ENCODE measurements at regions not wholly inside any gene's neighbourhood (a gene's known extent, or its start where the extent isn't known, plus 50 kb on each side); places are given as distances from the start of the nearest gene placed in this dataset.
"Not testable (repeated sequence)": the region's sequence is repeated elsewhere in the genome, so short reads cannot be mapped to it uniquely, and the experiment has no call there.

DNA sequence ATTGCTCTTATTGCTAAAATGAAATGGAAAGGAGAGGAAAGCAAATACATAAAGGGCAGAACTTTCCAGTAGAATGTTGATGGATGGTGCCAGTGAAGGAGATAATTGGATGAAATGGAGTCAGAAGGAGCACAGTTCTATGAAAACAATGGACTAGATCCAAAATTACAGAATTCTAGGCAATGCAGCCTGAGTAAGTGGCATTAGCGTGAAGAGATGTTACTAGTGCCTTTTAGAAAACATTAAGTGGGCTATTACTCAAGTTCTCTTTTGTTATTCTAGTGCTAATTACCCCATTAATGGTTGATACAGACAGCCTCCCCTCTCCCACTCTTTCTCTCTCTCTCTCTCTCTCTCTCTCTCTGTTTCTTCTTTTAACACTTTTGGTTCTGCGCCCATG is 209.5 kb upstream of the RGS17 start:
- Histone ChIP-seq H3K4me2 (ENCODE audit: low read length) (no peak overlapping the region), H4K20me1 (ENCODE audit: insufficient read depth, low read length) (no peaks in the 10 kb centered on the region), H3K4me1 (ENCODE audit: insufficient read depth, low read length) (no peaks in the 10 kb centered on the region), H3K79me2 (ENCODE audit: insufficient read depth, low read length) (no peaks in the 10 kb centered on the region), H3K9me3 (ENCODE audit: insufficient read depth, low read depth, low read length) (no peaks in the 10 kb centered on the region), H3K27me3 (ENCODE audit: insufficient read depth, low read length) (no peaks in the 10 kb centered on the region), H2AFZ (ENCODE audit: low read depth, low read length) (no peak overlapping the region), H3K27ac (ENCODE audit: low read depth, low read length) (no peak overlapping the region), H3K36me3 (ENCODE audit: insufficient read depth, low read length) (no peaks in the 10 kb centered on the region), H3K4me3 (ENCODE audit: insufficient read depth, low read depth, low read length) (no peak overlapping the region), H3K9ac (ENCODE audit: low read length) (no peak overlapping the region)
- Mint-ChIP-seq H3K4me1 (ENCODE audit: low read depth, unreplicated experiment) (no peaks in the 10 kb centered on the region), H3K27me3 (ENCODE audit: low read depth, unreplicated experiment) (no peaks in the 10 kb centered on the region), H3K27ac (ENCODE audit: unreplicated experiment) (no peak overlapping the region), H3K4me3 (ENCODE audit: unreplicated experiment) (no peak overlapping the region), H3K9me3 (ENCODE audit: unreplicated experiment) (peaks cover 5% of the 10 kb centered on the region), H3K36me3 (ENCODE audit: low read depth, unreplicated experiment) (no peaks in the 10 kb centered on the region)
- FAIRE-seq (no peak), DNase-seq (ENCODE audit: low read depth) (no peak)
- TF ChIP-seq EZH2 (IDR thresholded peaks at IDR 0.05; ENCODE audit: insufficient read depth, low read length) (no peak), CTCF (IDR thresholded peaks at IDR 0.05; ENCODE audit: insufficient read depth, low read depth, low read length) (no peak)

DNA sequence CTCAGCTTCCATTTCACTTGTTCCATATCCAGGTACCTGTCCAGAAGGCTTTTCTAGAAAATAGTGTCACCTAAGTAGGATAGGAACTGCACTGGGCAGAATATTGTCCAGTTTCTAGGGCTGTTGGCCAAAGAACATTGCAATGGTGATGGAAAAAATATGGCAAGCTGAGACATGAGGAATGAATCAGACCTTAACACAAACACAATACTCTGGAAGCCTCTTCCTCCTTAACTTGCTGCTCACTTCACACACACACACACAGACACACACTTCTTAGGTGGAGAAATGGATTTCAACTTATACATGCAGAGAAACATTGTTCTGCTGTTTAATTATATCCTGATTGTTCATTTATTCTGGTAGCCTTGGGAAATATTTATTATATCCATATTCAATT is 203.0 kb upstream of the RGS17 start:
- H3K4me3 Mint-ChIP-seq (ENCODE audit: unreplicated experiment), result no peak overlapping the region
- no peaks in the 10 kb centered on the region for H3K79me2 ChIP-seq (ENCODE audit: insufficient read depth, low read length)
- TF ChIP-seq CTCF (IDR thresholded peaks at IDR 0.05; ENCODE audit: insufficient read depth, low read depth, low read length), result no peak
- no peak for TF ChIP-seq EZH2 (IDR thresholded peaks at IDR 0.05; ENCODE audit: insufficient read depth, low read length)
- no peak overlapping the region for H3K4me3 ChIP-seq (ENCODE audit: insufficient read depth, low read depth, low read length)
- no peaks in the 10 kb centered on the region for H3K27me3 ChIP-seq (ENCODE audit: insufficient read depth, low read length)
- no peaks in the 10 kb centered on the region for H3K36me3 Mint-ChIP-seq (ENCODE audit: low read depth, unreplicated experiment)
- H3K9me3 Mint-ChIP-seq (ENCODE audit: unreplicated experiment), result peaks cover 5% of the 10 kb centered on the region
- H3K4me1 Mint-ChIP-seq (ENCODE audit: low read depth, unreplicated experiment), result no peaks in the 10 kb centered on the region
- H3K27me3 Mint-ChIP-seq (ENCODE audit: low read depth, unreplicated experiment), result no peaks in the 10 kb centered on the region
- no peaks in the 10 kb centered on the region for H3K4me1 ChIP-seq (ENCODE audit: insufficient read depth, low read length)
- H2AFZ ChIP-seq (ENCODE audit: low read depth, low read length), result no peak overlapping the region
- no peak overlapping the region for H3K9ac ChIP-seq (ENCODE audit: low read length)
- no peak overlapping the region for H3K4me2 ChIP-seq (ENCODE audit: low read length)
- H3K36me3 ChIP-seq (ENCODE audit: insufficient read depth, low read length), result no peaks in the 10 kb centered on the region
- H3K27ac ChIP-seq (ENCODE audit: low read depth, low read length), result no peak overlapping the region
- H3K9me3 ChIP-seq (ENCODE audit: insufficient read depth, low read depth, low read length), result no peaks in the 10 kb centered on the region
- FAIRE-seq (no peak), DNase-seq (ENCODE audit: low read depth) (no peak)
- H3K27ac Mint-ChIP-seq (ENCODE audit: unreplicated experiment), result no peak overlapping the region
- H4K20me1 ChIP-seq (ENCODE audit: insufficient read depth, low read length), result no peaks in the 10 kb centered on the region

DNA sequence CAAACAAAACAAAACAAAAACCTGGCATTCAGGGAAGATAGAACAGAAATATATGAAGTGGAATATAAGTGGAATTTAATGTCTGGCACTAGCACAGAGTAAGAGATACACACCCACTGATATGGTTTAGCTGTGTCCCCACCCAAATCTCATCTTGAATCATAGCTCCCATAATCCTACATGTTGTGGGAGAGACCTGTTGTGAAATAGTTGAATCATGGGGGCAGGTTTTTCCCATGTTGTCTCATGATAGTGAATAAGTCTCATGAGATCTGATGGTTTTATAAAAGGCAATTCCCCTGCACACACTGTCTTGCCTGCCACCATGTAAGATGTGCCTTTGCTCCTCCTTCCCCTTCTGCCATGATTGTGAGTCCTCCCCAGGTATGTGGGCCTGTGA is 200.1 kb upstream of the RGS17 start:
- H3K27me3 Mint-ChIP-seq (ENCODE audit: low read depth, unreplicated experiment); H3K4me1 ChIP-seq (ENCODE audit: insufficient read depth, low read length); H3K27ac Mint-ChIP-seq (ENCODE audit: unreplicated experiment); H4K20me1 ChIP-seq (ENCODE audit: insufficient read depth, low read length); H3K9me3 ChIP-seq (ENCODE audit: insufficient read depth, low read depth, low read length); H3K36me3 ChIP-seq (ENCODE audit: insufficient read depth, low read length); H2AFZ ChIP-seq (ENCODE audit: low read depth, low read length); DNase-seq (ENCODE audit: low read depth); FAIRE-seq; H3K4me3 ChIP-seq (ENCODE audit: insufficient read depth, low read depth, low read length); H3K36me3 Mint-ChIP-seq (ENCODE audit: low read depth, unreplicated experiment); H3K27ac ChIP-seq (ENCODE audit: low read depth, low read length); H3K9me3 Mint-ChIP-seq (ENCODE audit: unreplicated experiment); H3K4me1 Mint-ChIP-seq (ENCODE audit: low read depth, unreplicated experiment); H3K4me3 Mint-ChIP-seq (ENCODE audit: unreplicated experiment); H3K9ac ChIP-seq (ENCODE audit: low read length); H3K79me2 ChIP-seq (ENCODE audit: insufficient read depth, low read length); H3K4me2 ChIP-seq (ENCODE audit: low read length); H3K27me3 ChIP-seq (ENCODE audit: insufficient read depth, low read length): not testable (repeated sequence)
